ENCODE measurements at regions not wholly inside any gene's neighbourhood (a gene's known extent, or its start where the extent isn't known, plus 50 kb on each side); places are given as distances from the start of the nearest gene placed in this dataset.

- DNase-seq (ENCODE audit: low read depth in 3 of 3): no peak
Observed at GRCh38 chr15:98143116-98143515, 182.6 kb downstream of the ARRDC4 start.

GRCh38 chr15:98144388-98144787 is 183.9 kb downstream of the ARRDC4 start:
- DNase-seq (ENCODE audit: low read depth in 3 of 3): no peak

DNA sequence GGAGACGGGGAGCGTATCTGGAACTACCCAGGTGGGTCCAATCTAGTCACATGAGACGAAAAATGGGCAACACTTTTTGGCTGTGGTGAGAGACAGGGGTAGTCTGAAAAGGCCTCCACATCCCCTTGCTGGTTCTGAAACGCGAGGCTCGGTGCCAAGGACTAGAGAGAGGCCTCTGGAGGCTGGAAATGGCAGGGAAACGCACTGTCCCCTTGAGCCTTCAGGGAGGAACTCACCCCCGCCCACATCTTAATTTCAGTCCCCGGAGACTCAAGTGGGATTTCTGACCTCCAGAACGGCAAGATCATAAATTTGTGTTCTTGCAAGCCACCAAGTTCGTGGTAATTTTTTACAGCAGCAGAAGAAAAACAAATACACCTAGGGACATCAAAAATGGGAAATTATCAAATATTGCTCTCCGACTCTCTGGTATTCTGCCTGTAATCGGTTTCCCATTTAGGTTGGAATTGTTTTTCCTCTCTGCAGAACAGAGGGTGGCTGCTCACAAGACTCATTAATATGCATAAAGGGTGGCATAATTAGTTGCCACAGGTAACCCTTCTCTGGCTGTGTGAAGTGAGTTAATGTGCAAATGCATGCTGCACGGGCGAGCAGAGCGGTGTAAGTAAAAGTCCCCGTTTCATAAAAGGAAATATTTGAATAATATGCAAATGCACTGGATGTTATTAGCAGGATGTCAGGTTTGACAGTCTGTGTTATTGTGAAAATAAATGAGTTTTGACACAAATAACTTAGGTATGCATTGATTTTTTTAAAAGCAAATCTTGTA is 185.7 kb downstream of the ARRDC4 start:
- no peak for DNase-seq (ENCODE audit: low read depth in 3 of 3)

- DNase-seq (ENCODE audit: low read depth in 3 of 3): no peak
Observed at GRCh38 chr15:98147415-98147814, 186.9 kb downstream of the ARRDC4 start.

DNA sequence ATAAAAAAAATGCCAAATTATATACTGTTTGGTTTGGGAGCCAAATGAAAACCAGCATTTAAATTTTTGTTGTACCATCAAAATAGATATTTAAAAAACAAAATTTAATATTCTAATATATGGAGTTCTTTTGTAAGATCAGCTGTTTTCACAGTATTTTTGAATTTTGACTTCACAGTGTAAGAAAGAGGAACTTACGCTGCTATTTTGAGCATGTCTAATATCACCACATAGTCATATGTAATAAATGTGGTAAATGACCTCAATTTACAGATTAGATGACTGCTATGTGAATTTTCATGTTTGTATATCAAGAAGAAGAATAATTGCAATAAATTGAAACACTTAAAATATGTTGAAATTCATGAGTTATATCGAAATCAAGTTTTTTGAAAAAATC is 189.6 kb downstream of the ARRDC4 start:
- DNase-seq (ENCODE audit: low read depth in 3 of 3): no peak

DNA sequence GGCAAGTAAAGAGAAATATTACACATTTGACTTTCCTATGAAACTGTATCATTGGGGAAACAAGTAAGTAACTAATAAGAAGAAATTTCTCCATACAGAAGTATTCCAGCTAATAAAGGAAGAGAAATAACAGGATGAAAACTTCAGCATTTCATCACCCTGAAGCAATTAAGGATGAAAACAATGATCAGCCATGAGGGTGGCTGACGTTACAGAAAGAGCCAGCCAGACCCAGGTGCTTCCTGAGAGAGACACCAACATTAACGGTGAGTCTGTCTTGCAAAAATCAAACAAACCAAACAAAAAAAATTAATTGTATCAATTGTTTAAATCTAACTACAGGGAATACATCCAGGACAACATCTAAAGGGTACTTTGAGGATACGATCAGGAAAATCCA is 190.0 kb downstream of the ARRDC4 start:
- no peak for DNase-seq (ENCODE audit: low read depth in 3 of 3)

DNA sequence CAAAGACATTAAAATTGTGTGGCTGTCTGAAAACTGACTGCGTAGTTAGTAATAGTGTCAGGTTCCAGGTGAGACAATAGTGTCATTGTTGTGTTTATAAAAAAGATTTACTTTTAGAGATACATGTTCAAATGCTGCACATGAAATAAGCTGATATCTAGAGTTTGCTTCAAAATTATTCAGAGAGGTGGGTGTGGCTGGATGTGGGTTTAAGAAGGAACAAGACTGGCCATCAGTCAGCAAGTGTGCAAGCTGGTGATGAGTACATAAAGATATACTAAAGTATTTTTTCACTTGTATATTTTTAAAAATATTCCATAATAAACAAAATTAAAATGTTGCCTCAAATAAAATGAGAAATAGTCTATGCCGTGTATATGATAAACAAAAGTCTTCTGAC is 190.6 kb downstream of the ARRDC4 start:
- DNase-seq (ENCODE audit: low read depth in 3 of 3): no peak

DNA sequence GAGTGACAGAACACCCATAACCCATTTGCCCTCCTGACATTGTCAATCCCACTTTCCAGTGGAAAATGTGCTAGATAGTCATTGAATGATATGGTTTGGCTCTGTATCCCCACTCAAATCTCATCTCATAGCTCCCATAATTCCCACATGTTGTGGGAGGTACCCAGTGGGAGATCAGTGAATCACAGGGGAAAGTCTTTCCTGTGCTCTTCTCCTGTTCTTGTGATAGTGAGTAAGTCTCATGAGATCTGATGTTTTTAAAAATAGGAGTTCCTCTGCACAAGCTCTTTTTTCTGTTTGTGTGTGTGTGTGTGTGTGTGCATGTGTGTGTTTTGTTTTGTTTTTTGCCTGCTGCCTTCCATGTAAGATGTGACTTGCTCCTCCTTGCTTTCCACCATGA is 191.7 kb downstream of the ARRDC4 start:
- no peak for DNase-seq (ENCODE audit: low read depth in 3 of 3)

DNA sequence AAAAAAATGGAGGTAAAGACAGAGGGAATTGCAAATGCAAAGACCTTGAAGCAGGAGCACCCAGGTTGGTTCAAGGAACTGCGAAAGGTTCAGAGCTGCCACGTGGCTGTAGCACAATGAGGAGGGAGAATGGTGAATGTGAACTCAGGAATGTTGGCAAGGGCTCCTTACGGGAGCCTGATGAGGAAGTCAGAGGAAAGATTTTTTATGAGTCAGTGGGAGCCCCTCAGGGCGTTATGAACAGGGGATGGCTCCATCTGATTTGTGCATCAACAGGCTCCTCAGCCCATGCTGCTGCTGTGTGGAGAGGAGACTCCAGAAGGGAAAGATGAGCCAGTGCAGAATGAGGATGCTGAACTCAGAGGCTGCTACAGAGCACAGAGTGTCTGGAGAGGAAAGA is 194.4 kb downstream of the ARRDC4 start:
- no peak for DNase-seq (ENCODE audit: low read depth in 3 of 3)

DNA sequence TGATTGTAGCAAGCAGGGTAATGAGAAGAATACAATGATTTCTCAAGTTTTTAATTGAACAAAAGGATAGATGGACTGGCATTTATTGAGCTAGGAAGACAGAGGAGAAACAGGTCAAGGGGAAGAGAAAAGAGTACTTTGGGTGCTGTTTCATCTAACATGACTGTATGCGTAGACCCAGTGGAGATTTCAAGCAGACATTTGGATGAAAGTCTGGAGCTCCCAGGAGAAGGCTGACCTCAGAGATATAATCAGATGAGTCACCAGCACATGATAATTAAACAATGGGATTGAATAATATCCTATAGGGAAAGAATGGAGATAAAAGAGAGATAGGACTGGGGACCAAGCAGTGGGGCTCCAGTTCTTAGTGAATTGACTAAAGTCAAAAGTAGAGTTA is 194.9 kb downstream of the ARRDC4 start:
- DNase-seq (ENCODE audit: low read depth in 3 of 3): no peak

- DNase-seq (ENCODE audit: low read depth in 3 of 3): no peak
Observed at GRCh38 chr15:98160236-98160635, 199.7 kb downstream of the ARRDC4 start.

- no peak for DNase-seq (ENCODE audit: low read depth in 3 of 3)
Observed at GRCh38 chr15:98163319-98164045, 203.0 kb downstream of the ARRDC4 start.

DNA sequence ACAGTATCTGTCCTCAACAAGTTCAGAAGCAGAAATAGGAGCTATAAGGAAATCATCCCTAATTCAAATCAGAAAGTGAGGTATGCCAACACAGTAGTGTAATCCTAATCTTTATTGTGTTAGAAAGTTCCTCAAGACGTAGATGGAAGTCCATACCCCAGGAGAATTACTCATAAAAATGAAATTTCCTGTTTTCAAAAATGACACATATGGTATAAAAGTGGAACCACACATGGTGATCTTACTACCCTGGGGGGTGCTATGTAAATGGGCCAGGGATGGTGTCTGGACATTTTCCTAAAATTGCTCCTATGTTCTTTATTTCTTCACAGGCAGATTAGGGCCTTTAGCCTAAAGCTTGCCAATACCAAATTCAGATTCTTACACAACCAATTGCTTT is 204.1 kb downstream of the ARRDC4 start:
- no peak for DNase-seq (ENCODE audit: low read depth in 3 of 3)

DNA sequence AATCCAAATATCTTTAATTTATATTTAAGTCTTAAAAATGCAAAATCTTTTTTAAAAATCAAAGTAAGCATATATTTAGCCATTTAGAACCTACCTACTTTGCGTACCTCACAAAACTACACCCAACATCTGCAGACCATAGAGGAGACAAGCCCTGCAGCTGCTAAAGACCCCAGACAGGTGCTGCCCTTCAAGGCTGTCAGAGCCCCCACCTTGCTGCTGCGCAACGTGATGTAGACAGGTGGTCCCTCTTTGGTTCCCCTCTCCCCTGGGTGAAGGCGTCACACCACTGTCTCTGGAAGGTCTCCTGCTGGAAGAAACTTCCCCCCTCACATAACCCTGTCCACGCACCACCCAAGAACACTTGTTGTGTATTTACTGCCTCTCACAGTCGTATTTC is 204.5 kb downstream of the ARRDC4 start:
- no peak for DNase-seq (ENCODE audit: low read depth in 3 of 3)

DNA sequence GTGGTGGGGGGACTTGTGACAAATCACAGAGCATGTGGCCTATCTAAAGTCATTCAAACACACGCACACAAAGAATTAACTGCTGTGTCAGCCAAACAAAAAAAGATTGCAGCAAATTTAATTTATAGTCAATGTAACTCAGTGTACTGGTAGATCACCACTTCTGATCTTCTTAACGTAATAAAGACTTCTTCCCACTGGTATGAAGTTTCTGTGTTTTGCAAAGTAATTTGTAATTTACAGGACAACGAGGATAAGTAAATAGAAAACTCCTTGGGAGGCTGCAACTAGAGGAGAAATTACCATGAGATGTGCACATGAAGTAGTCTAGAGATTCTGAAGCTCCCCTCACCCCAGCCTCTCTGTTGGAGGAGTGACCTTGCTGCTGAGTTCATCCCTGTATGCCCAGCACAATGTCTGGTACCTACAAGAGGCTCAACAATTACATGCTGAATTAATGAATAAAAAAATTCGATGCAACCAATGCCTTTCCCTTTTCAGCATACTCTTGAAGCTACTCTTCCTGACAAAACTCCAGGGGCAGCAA is 207.3 kb downstream of the ARRDC4 start:
- no peak for DNase-seq (ENCODE audit: low read depth in 3 of 3)

- no peak for DNase-seq (ENCODE audit: low read depth in 3 of 3)
Observed at GRCh38 chr15:98169551-98169950, 209.0 kb downstream of the ARRDC4 start.

GRCh38 chr15:98174286-98174685 is 213.8 kb downstream of the ARRDC4 start:
- DNase-seq (ENCODE audit: low read depth in 3 of 3): no peak

DNA sequence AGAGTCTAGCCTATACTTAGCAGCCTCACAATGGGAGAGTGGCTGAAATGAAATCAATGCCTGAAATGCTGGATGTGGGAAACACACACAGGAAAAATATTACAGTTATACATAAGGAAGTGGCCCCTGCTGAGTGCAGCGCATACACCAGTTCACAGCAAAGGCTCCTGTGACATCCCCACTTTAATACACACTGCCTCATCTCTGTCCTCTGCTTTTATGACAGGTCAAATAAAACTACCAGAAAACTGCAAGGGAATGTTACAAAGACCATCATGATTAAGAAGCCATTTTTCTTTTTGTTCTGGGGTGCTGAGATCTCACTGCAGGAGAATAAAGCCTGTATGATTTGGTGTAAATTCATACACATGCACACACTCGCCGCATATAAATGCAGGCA is 214.3 kb downstream of the ARRDC4 start:
- no peak for DNase-seq (ENCODE audit: low read depth in 3 of 3)

DNA sequence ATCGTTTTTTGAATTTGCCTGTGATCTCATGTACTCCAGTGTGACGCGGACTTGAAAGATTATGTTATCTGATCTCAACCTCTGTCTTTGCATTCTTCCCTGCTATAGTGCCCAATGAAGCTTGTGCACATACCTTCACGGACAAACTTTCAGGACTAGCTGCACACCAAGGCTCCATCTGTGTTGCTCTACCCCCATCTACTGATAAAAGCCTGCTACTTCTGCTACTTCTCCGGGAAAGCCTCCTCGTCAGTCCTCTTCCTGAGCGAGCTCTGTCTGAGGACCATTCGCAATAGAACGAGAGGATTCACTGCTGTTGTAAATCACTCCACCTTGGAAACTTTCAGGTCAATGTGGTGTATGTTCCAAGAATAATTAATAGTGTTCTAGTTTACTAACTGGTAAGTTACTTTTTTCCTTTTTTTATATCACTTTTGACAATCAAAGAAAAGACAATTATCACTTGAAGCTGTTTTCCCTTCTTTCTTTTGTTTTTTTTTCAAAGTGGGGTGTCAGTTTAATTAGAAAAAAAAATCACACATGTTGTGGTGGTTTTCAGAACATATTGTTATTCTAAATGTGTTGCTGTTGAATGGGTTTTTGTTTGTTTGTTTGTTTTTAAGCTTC is 217.6 kb downstream of the ARRDC4 start:
- DNase-seq (ENCODE audit: low read depth in 3 of 3): no peak

- no peak for DNase-seq (ENCODE audit: low read depth in 3 of 3)
Observed at GRCh38 chr15:98178861-98179260, 218.4 kb downstream of the ARRDC4 start.

GRCh38 chr15:98187549-98187948 is 227.0 kb downstream of the ARRDC4 start:
- DNase-seq (ENCODE audit: low read depth in 3 of 3): no peak

GRCh38 chr15:98190914-98191313 is 230.4 kb downstream of the ARRDC4 start:
- DNase-seq (ENCODE audit: low read depth in 3 of 3): no peak

- no peak for DNase-seq (ENCODE audit: low read depth in 3 of 3)
Observed at GRCh38 chr15:98195796-98196195, 235.3 kb downstream of the ARRDC4 start.
